ENCODE measurements at regions not wholly inside any gene's neighbourhood (a gene's known extent, or its start where the extent isn't known, plus 50 kb on each side); places are given as distances from the start of the nearest gene placed in this dataset.

DNA sequence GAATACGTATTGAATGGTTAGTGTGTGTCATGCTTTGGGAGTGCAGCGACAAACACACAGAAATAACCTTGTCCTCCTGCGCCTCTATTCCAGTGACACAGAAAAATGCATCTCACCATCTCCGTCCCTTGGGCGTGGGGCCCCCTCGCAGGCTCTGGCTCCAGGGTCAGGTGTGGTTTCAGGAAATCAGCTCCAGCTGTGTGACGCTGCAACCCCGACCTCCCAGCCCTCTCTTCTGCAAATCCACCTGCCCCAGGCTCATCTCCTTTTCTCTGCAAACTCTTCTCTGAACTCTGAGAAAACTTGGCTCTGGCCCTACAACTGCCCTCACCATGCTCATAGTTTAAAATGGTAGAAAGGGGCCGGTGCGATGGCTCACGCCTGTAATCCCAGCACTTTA is 51.3 kb upstream of the ZNF536 start:
- H2BK5ac ChIP-seq (ENCODE audit: low read depth, low read length): no peak overlapping the region
- no peak overlapping the region for H3K18ac ChIP-seq (ENCODE audit: extremely low read depth, low read length)
- H3K14ac ChIP-seq (ENCODE audit: insufficient read length): no peak overlapping the region
- H4K20me1 ChIP-seq (replicated peaks in 1 of 2; ENCODE audit: control insufficient read depth in 1 of 2, insufficient read depth in 2 of 2, low read length in 2 of 2): no peaks in the 10 kb centered on the region
- FAIRE-seq (no peak), DNase-seq (ENCODE audit: low read depth in 1 of 2, low spot score in 2 of 2) (no peak)
- no peaks in the 10 kb centered on the region; a peak in 1 of 7 replicates for H3K27me3 ChIP-seq (replicated peaks in 1 of 4; ENCODE audit: control insufficient read depth in 3 of 4, extremely low read depth in 1 of 4, insufficient read depth in 3 of 4, low read length in 3 of 4)
- no peak overlapping the region for H4K91ac ChIP-seq (replicated peaks; ENCODE audit: insufficient read length, low read length)
- H2BK15ac ChIP-seq (ENCODE audit: low read length): no peak overlapping the region
- peaks cover 5% of the 10 kb centered on the region; the same call in 1 of the 2 replicates for H3K23me2 ChIP-seq (ENCODE audit: low read depth, low read length)
- H3K4me3 ChIP-seq (ENCODE audit: extremely low read depth in 1 of 4, insufficient read depth in 2 of 4, low read depth in 3 of 4, low read length in 4 of 4): no peak overlapping the region
- H3K4me1 ChIP-seq (replicated peaks in 1 of 4; ENCODE audit: control insufficient read depth in 3 of 4, insufficient read depth in 4 of 4, low read length in 3 of 4): no peaks in the 10 kb centered on the region; a peak in 1 of 7 replicates
- no peaks in the 10 kb centered on the region for H3K9me3 ChIP-seq (ENCODE audit: insufficient read depth in 2 of 2, low read depth in 1 of 2, low read length in 1 of 2)
- H4K8ac ChIP-seq (ENCODE audit: extremely low read depth, insufficient read depth, low read length): no peak overlapping the region
- H3K23ac ChIP-seq (ENCODE audit: insufficient read length): no peak overlapping the region
- ChIA-PET POLR2A (ENCODE audit: partially characterized antibody) (no interaction called here), CTCF (ENCODE audit: partially characterized antibody) (interaction anchor here (1.0 kb wide), 1 partner anchor 12 kb away, joined by 3 read pairs; no protein-coding TSS in a partner anchor)
- no peak overlapping the region for H4K5ac ChIP-seq (ENCODE audit: insufficient read length, low read depth, low read length)
- H3K79me1 ChIP-seq (ENCODE audit: low read depth, low read length): no peaks in the 10 kb centered on the region
- H3K36me3 ChIP-seq (ENCODE audit: control insufficient read depth in 2 of 4, insufficient read depth in 4 of 4, low read length in 3 of 4): no peaks in the 10 kb centered on the region
- H3K4ac ChIP-seq (replicated peaks; ENCODE audit: insufficient read length, low read depth, low read length): no peak overlapping the region
- TF ChIP-seq POU5F1 (IDR thresholded peaks at IDR 0.05; ENCODE audit: low read depth, low read length) (no peak), CHD2 (IDR thresholded peaks at IDR 0.05; ENCODE audit: low read length) (no peak), CBX5 (IDR thresholded peaks at IDR 0.05; ENCODE audit: low read depth, low read length) (no peak), GABPA (IDR thresholded peaks at IDR 0.05; ENCODE audit: borderline replicate concordance, insufficient read depth, low read length) (no peak), TBP (IDR thresholded peaks at IDR 0.05; ENCODE audit: low read depth, low read length) (no peak), KDM4A (IDR thresholded peaks at IDR 0.05; ENCODE audit: low read depth, low read length, severe bottlenecking) (no peak)
- no peak overlapping the region for H3K9ac ChIP-seq (replicated peaks in 1 of 4; ENCODE audit: extremely low read depth in 1 of 4, low read depth in 3 of 4, low read length in 3 of 4)
- WGBS, 2 experiments (ENCODE audit: extremely low coverage in 1 of 2, insufficient coverage in 1 of 2, insufficient read length in 1 of 2, insufficient replicate concordance in 2 of 2, low coverage in 1 of 2, low lambda C conversion rate in 2 of 2, missing lambda C conversion rate in 1 of 2): 93% methylated on average over 11 of the region's 11 CpGs; no CpG with 5 or more reads in 1 of the 2 experiments
- H3K79me2 ChIP-seq (ENCODE audit: control insufficient read depth in 1 of 2, insufficient read depth in 2 of 2, low read length in 2 of 2): no peaks in the 10 kb centered on the region
- H3K4me2 ChIP-seq (ENCODE audit: insufficient read depth in 1 of 2, low read depth in 2 of 2, low read length in 2 of 2): no peak overlapping the region
- no peak overlapping the region for H3K27ac ChIP-seq (ENCODE audit: low read depth, low read length)
- no peak overlapping the region for H3K56ac ChIP-seq (replicated peaks; ENCODE audit: insufficient read length, low read depth, low read length)
- no peak overlapping the region for H2BK120ac ChIP-seq (replicated peaks; ENCODE audit: low read depth, low read length)
- H2AFZ ChIP-seq (ENCODE audit: low read length): no peak overlapping the region
- H2BK12ac ChIP-seq (ENCODE audit: low read depth, low read length): no peak overlapping the region
- no peak overlapping the region for H2AK5ac ChIP-seq (ENCODE audit: low read depth, low read length)
- H2BK20ac ChIP-seq (ENCODE audit: low read length): no peak overlapping the region

Data from H1 (cell line).